Ovary (tissue), 3 donors: ENCODE measurements at regions not wholly inside any gene's neighbourhood (a gene's known extent, or its start where the extent isn't known, plus 50 kb on each side); places are given as distances from the start of the nearest gene placed in this dataset.

Experiments used
- EP300 ChIP-seq: sonication (generic); formaldehyde crosslinking; IDR thresholded peaks from one replicate; pipeline ENCODE4 v1.6.1; 2017; ENCODE audit warnings: antibody characterized with exemption
- TF ChIP-seq, protein P1 (sequence below), 3 donors: fragments of 450-650 bp in 2 of 3; fragments of 200-600 bp in 1 of 3; IDR thresholded peaks; one replicate each; pipeline versions ENCODE4 v1.5.1 to v1.8.0; 2016 to 2022; ENCODE audit warnings: antibody characterized with exemption in 3 of 3, mild to moderate bottlenecking in 1 of 3
- donor health status: DM: no; HTN: no; CAD: no.

DNA sequence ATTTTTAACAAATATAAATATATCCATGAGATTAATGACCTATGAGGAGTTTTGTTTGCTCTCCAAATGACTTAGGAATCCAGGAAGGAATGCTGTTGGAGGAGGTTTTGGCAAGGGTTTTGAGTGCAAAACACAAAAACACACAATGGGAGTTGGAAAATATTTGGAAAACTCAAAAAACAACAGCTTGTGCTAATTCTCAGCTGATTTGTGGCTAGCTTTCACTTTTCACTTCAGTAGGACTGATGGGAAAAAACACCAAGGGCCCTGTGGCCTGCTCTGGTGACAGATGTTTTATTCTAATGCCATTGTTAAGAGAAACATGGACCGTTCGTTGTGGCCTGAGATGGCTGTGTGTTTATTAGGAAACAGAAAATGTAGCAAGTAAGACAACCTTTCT is 113.9 kb downstream of the ALDH8A1 start:
- no peak for TF ChIP-seq EP300
- TF ChIP-seq, protein P1, sequence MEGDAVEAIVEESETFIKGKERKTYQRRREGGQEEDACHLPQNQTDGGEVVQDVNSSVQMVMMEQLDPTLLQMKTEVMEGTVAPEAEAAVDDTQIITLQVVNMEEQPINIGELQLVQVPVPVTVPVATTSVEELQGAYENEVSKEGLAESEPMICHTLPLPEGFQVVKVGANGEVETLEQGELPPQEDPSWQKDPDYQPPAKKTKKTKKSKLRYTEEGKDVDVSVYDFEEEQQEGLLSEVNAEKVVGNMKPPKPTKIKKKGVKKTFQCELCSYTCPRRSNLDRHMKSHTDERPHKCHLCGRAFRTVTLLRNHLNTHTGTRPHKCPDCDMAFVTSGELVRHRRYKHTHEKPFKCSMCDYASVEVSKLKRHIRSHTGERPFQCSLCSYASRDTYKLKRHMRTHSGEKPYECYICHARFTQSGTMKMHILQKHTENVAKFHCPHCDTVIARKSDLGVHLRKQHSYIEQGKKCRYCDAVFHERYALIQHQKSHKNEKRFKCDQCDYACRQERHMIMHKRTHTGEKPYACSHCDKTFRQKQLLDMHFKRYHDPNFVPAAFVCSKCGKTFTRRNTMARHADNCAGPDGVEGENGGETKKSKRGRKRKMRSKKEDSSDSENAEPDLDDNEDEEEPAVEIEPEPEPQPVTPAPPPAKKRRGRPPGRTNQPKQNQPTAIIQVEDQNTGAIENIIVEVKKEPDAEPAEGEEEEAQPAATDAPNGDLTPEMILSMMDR (IDR thresholded peaks at IDR 0.05) = no peak
